ENCODE measurements at regions not wholly inside any gene's neighbourhood (a gene's known extent, or its start where the extent isn't known, plus 50 kb on each side); places are given as distances from the start of the nearest gene placed in this dataset.

GRCh38 chr6:113338644-113339043 lies 518.5 kb upstream of the MARCKS start:
- H3K27me3 Mint-ChIP-seq (ENCODE audit: unreplicated experiment), result no peaks in the 10 kb centered on the region
- peak overlapping the region; percentile 76 for H3K27ac Mint-ChIP-seq (ENCODE audit: unreplicated experiment)
- no peak overlapping the region for H3K4me3 Mint-ChIP-seq (ENCODE audit: unreplicated experiment)

DNA sequence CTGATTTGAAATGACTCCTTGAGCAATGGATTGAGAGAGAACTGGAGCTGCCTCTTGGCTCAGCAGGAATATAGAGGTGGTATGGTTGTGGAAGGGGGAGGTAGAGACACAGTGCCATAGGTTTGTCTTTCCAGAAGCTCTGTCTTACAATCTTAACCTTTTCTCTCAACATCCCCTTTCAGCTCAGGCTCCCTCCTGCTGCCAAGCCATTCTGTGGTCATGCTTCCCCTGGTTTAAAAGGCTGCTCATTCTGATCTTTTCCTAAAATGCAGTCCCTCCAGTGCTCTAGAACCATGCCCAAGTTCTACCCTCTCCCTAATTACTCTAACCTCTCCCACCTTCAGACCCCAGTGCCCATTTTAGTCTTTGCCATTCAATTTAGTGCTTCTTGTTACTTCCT lies 517.9 kb upstream of the MARCKS start:
- no peaks in the 10 kb centered on the region for H3K9me3 Mint-ChIP-seq (ENCODE audit: unreplicated experiment)
- no peaks in the 10 kb centered on the region for H3K27me3 Mint-ChIP-seq (ENCODE audit: unreplicated experiment)
- H3K4me3 Mint-ChIP-seq (ENCODE audit: unreplicated experiment), result no peak overlapping the region
- no peak for TF ChIP-seq CTCF (IDR thresholded peaks at IDR 0.05)
- DNase-seq (ENCODE audit: extremely low spot score, unreplicated experiment), result no peak
- H3K4me1 Mint-ChIP-seq (ENCODE audit: unreplicated experiment), result peaks cover 21% of the 10 kb centered on the region
- H3K36me3 Mint-ChIP-seq (ENCODE audit: unreplicated experiment), result no peaks in the 10 kb centered on the region
- H3K27ac Mint-ChIP-seq (ENCODE audit: unreplicated experiment), result peak overlapping the region; percentile 76

More at GRCh38 chr6:113338644-113339043, 518.5 kb upstream of the MARCKS start:
- TF ChIP-seq CTCF (IDR thresholded peaks at IDR 0.05), result no peak
- Mint-ChIP-seq H3K9me3 (ENCODE audit: unreplicated experiment) (no peaks in the 10 kb centered on the region), H3K36me3 (ENCODE audit: unreplicated experiment) (no peaks in the 10 kb centered on the region), H3K4me1 (ENCODE audit: unreplicated experiment) (peaks cover 20% of the 10 kb centered on the region)
- DNase-seq (ENCODE audit: extremely low spot score, unreplicated experiment), result no peak

- Mint-ChIP-seq H3K36me3 (ENCODE audit: unreplicated experiment) (no peaks in the 10 kb centered on the region), H3K27ac (ENCODE audit: unreplicated experiment) (no peak overlapping the region), H3K9me3 (ENCODE audit: unreplicated experiment) (no peaks in the 10 kb centered on the region), H3K4me3 (ENCODE audit: unreplicated experiment) (no peak overlapping the region), H3K4me1 (ENCODE audit: unreplicated experiment) (peaks cover 28% of the 10 kb centered on the region), H3K27me3 (ENCODE audit: unreplicated experiment) (no peaks in the 10 kb centered on the region)
- no peak for TF ChIP-seq CTCF (IDR thresholded peaks at IDR 0.05)
- no peak for DNase-seq (ENCODE audit: extremely low spot score, unreplicated experiment)
Measured at GRCh38 chr6:113340371-113340770, 516.8 kb upstream of the MARCKS start.

DNA sequence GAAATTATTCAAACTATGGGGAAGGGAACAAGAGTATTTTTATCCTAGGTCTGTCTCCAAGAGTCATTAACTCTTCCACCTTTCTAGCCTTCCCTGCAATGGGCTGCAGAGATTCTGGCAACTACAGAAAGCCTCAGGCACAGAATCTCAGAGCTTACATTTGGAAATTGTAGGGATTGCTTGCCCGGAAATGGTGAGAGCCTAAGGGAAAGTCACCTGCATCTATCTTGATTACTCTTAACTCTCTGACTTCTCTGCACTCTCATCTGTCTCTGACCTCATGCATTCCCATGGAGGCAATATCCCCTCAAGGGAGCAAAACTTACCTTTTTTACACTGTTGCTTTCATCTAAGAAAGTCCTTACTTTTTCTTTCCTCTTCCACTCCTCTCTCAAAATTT lies 513.2 kb upstream of the MARCKS start:
- no peak overlapping the region for H3K4me3 Mint-ChIP-seq (ENCODE audit: unreplicated experiment)

DNA sequence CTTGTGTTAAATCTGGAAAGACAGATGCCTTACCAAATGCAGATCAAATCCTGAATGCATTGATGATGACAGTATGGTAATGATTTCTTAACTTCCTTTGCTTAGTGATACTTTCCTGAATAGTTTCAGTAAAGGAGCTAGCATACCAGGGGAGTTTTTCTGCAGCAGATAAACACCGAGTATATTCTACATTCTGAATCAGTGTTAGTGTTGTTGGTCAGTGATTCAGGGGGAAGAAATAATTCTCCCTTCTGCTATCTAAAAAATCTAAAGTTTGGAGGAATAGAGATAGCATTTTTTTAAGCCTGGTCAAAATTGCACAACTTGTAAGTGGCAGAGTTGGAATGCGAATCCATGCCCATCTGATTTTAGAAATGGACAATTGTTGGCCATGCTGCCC lies 512.2 kb upstream of the MARCKS start:
- Mint-ChIP-seq H3K36me3 (ENCODE audit: unreplicated experiment) (peaks cover 2% of the 10 kb centered on the region), H3K4me1 (ENCODE audit: unreplicated experiment) (peaks cover 32% of the 10 kb centered on the region), H3K4me3 (ENCODE audit: unreplicated experiment) (no peak overlapping the region), H3K9me3 (ENCODE audit: unreplicated experiment) (no peaks in the 10 kb centered on the region), H3K27me3 (ENCODE audit: unreplicated experiment) (no peaks in the 10 kb centered on the region), H3K27ac (ENCODE audit: unreplicated experiment) (no peak overlapping the region)
- TF ChIP-seq CTCF (IDR thresholded peaks at IDR 0.05), result no peak
- no peak for DNase-seq (ENCODE audit: extremely low spot score, unreplicated experiment)

More for the DNA sequence above, 513.2 kb upstream of the MARCKS start:
- Mint-ChIP-seq H3K36me3 (ENCODE audit: unreplicated experiment) (peaks cover 2% of the 10 kb centered on the region), H3K27ac (ENCODE audit: unreplicated experiment) (no peak overlapping the region), H3K27me3 (ENCODE audit: unreplicated experiment) (no peaks in the 10 kb centered on the region), H3K4me1 (ENCODE audit: unreplicated experiment) (peaks cover 34% of the 10 kb centered on the region), H3K9me3 (ENCODE audit: unreplicated experiment) (no peaks in the 10 kb centered on the region)
- DNase-seq (ENCODE audit: extremely low spot score, unreplicated experiment), result no peak
- TF ChIP-seq CTCF (IDR thresholded peaks at IDR 0.05), result no peak

All from osteocyte (in vitro differentiated cells).